CD4-positive, CD25-positive, alpha-beta regulatory T cell (primary cell): ENCODE measurements at regions not wholly inside any gene's neighbourhood (a gene's known extent, or its start where the extent isn't known, plus 50 kb on each side); places are given as distances from the start of the nearest gene placed in this dataset.
"Not testable (repeated sequence)": the region's sequence is repeated elsewhere in the genome, so short reads cannot be mapped to it uniquely, and the experiment has no call there.

Experiments used
- ATAC-seq, 2 donors: fragments of 150-1000 bp; cut with Tn5 transposase; one replicate each; pipeline ENCODE4 v1.10.0; 2021; ENCODE audit warnings: low read depth in 2 of 2, moderate number of reproducible peaks in 2 of 2, moderate library complexity in 1 of 2
- DNase-seq, 3 donors: peaks; one replicate each; pipeline versions ENCODE4 v3.0.0 to v3.0.0-alpha.2; 2012 to 2022; ENCODE audit warnings: mixed read lengths in 1 of 3
- H3K27ac ChIP-seq: one replicate; pipeline ENCODE4 v1.7.0; 2013; ENCODE audit warnings: mild to moderate bottlenecking, low read length; ENCODE audit not compliant: insufficient read depth, poor library complexity, severe bottlenecking
- H3K27me3 ChIP-seq: one replicate; pipeline ENCODE4 v1.7.0; 2013; ENCODE audit warnings: low read length; ENCODE audit not compliant: control insufficient read depth, insufficient read depth
- H3K36me3 ChIP-seq: one replicate; pipeline ENCODE4 v1.7.0; 2013; ENCODE audit warnings: mild to moderate bottlenecking, low read length, moderate library complexity; ENCODE audit not compliant: control insufficient read depth, insufficient read depth
- H3K4me1 ChIP-seq: 2 replicates; pipeline ENCODE4 v1.7.0; 2013; ENCODE audit warnings: mild to moderate bottlenecking, low read length; ENCODE audit not compliant: insufficient read depth, control insufficient read depth, poor library complexity, severe bottlenecking
- H3K4me3 ChIP-seq: one replicate; pipeline ENCODE4 v1.7.0; 2013; ENCODE audit warnings: low read depth, mild to moderate bottlenecking, low read length, moderate library complexity
- H3K9me3 ChIP-seq, 2 experiments: 1 replicate in 1 of 2; 2 replicates in 1 of 2; pipeline ENCODE4 v1.7.0; 2013; ENCODE audit warnings: low read length in 2 of 2, mild to moderate bottlenecking in 1 of 2, moderate library complexity in 1 of 2; ENCODE audit not compliant: control insufficient read depth in 2 of 2
- H3K27ac Mint-ChIP-seq, 3 donors: one replicate each; pipeline ENCODE4 v1.8.0; 2020 to 2022; ENCODE audit warnings: mild to moderate bottlenecking in 3 of 3, mixed read lengths in 3 of 3, moderate library complexity in 2 of 3
- H3K27me3 Mint-ChIP-seq: one replicate; pipeline ENCODE4 v1.8.0; 2022; ENCODE audit warnings: mild to moderate bottlenecking, mixed read lengths
- H3K36me3 Mint-ChIP-seq: one replicate; pipeline ENCODE4 v1.8.0; 2020; ENCODE audit warnings: mixed read lengths
- H3K4me1 Mint-ChIP-seq, 4 donors: one replicate each; pipeline ENCODE4 v1.8.0; 2020 to 2022; ENCODE audit warnings: mixed read lengths in 4 of 4, mild to moderate bottlenecking in 1 of 4
- H3K4me3 Mint-ChIP-seq, 4 donors: one replicate each; pipeline ENCODE4 v1.8.0; 2020 to 2022; ENCODE audit warnings: mild to moderate bottlenecking in 4 of 4, mixed read lengths in 4 of 4, moderate library complexity in 3 of 4
- H3K9me3 Mint-ChIP-seq, 7 donors: one replicate each; pipeline ENCODE4 v1.8.0; 2020 to 2022; ENCODE audit warnings: mixed read lengths in 7 of 7, mild to moderate bottlenecking in 3 of 7, moderate library complexity in 2 of 7

GRCh38 chr3:118151164-118151563 is 883.5 kb downstream of the IGSF11 start:
- Mint-ChIP-seq H3K36me3 (no peaks in the 10 kb centered on the region), H3K4me1 (no peaks in the 10 kb centered on the region)

GRCh38 chr3:118162627-118163588 is 871.7 kb downstream of the IGSF11 start:
- H3K36me3 Mint-ChIP-seq, H3K27me3 ChIP-seq, H3K9me3 ChIP-seq, H3K27ac Mint-ChIP-seq, DNase-seq, H3K4me3 ChIP-seq, H3K4me1 Mint-ChIP-seq, ATAC-seq, H3K27me3 Mint-ChIP-seq, H3K27ac ChIP-seq, H3K36me3 ChIP-seq, H3K4me1 ChIP-seq, H3K4me3 Mint-ChIP-seq: not testable (repeated sequence)
- peaks cover 2 to 36% (median 6%) of the 10 kb centered on the region in 7 donors for H3K9me3 Mint-ChIP-seq

More at GRCh38 chr3:118151164-118151563, 883.5 kb downstream of the IGSF11 start:
- H3K4me3 Mint-ChIP-seq = no peak overlapping the region
- H3K9me3 ChIP-seq = peaks cover 0 to 4% of the 10 kb centered on the region in 2 experiments
- DNase-seq = no peak
- no peak overlapping the region for H3K27ac Mint-ChIP-seq
- no peak overlapping the region for H3K27ac ChIP-seq
- no peaks in the 10 kb centered on the region for H3K36me3 ChIP-seq
- no peaks in the 10 kb centered on the region for H3K4me1 ChIP-seq
- H3K4me3 ChIP-seq = no peak overlapping the region
- peaks cover 0 to 21% (median 5%) of the 10 kb centered on the region in 7 donors for H3K9me3 Mint-ChIP-seq
- no peaks in the 10 kb centered on the region for H3K27me3 Mint-ChIP-seq
- ATAC-seq = no peak
- H3K27me3 ChIP-seq = no peaks in the 10 kb centered on the region

GRCh38 chr3:118165413-118165812 is 869.2 kb downstream of the IGSF11 start:
- H3K4me3 ChIP-seq = no peak overlapping the region
- ATAC-seq (no peak), DNase-seq (no peak)
- H3K36me3 ChIP-seq = no peaks in the 10 kb centered on the region
- no peaks in the 10 kb centered on the region for H3K27me3 ChIP-seq
- Mint-ChIP-seq H3K9me3 (peaks cover 0 to 20% (median 8%) of the 10 kb centered on the region in 7 donors), H3K4me1 (peaks cover 0 to 4% (median 0%) of the 10 kb centered on the region in 4 donors), H3K4me3 (no peak overlapping the region), H3K27ac (no peak overlapping the region), H3K27me3 (no peaks in the 10 kb centered on the region), H3K36me3 (no peaks in the 10 kb centered on the region)
- peaks cover 0 to 8% of the 10 kb centered on the region in 2 experiments for H3K9me3 ChIP-seq
- H3K4me1 ChIP-seq = no peaks in the 10 kb centered on the region
- no peak overlapping the region for H3K27ac ChIP-seq

- Histone ChIP-seq H3K9me3 (peaks cover 0 to 8% of the 10 kb centered on the region in 2 experiments), H3K27ac (no peak overlapping the region), H3K4me3 (no peak overlapping the region), H3K27me3 (no peaks in the 10 kb centered on the region), H3K4me1 (no peaks in the 10 kb centered on the region), H3K36me3 (no peaks in the 10 kb centered on the region)
- Mint-ChIP-seq H3K36me3 (no peaks in the 10 kb centered on the region), H3K27ac (no peak overlapping the region), H3K4me1 (peaks cover 0 to 4% (median 0%) of the 10 kb centered on the region in 4 donors), H3K4me3 (no peak overlapping the region), H3K27me3 (no peaks in the 10 kb centered on the region), H3K9me3 (peaks cover 3 to 14% (median 6%) of the 10 kb centered on the region in 7 donors)
- no peak for DNase-seq
- no peak for ATAC-seq
These were observed 867.1 kb downstream of the IGSF11 start for GRCh38 chr3:118167571-118167970.

- Histone ChIP-seq H3K27ac (no peak overlapping the region), H3K4me1 (no peaks in the 10 kb centered on the region), H3K9me3 (peaks cover 0 to 5% of the 10 kb centered on the region in 2 experiments), H3K36me3 (no peaks in the 10 kb centered on the region), H3K4me3 (no peak overlapping the region), H3K27me3 (no peaks in the 10 kb centered on the region)
- Mint-ChIP-seq H3K27ac (no peak overlapping the region), H3K9me3 (peaks cover 3 to 12% (median 6%) of the 10 kb centered on the region in 7 donors), H3K36me3 (no peaks in the 10 kb centered on the region), H3K4me3 (no peak overlapping the region), H3K27me3 (no peaks in the 10 kb centered on the region), H3K4me1 (peaks cover 0 to 4% (median 0%) of the 10 kb centered on the region in 4 donors)
- DNase-seq (no peak), ATAC-seq (no peak)
These were observed 866.5 kb downstream of the IGSF11 start for GRCh38 chr3:118168175-118168574.

GRCh38 chr3:118171236-118171852 is 863.3 kb downstream of the IGSF11 start:
- H3K27me3 ChIP-seq = no peaks in the 10 kb centered on the region
- ATAC-seq (no peak), DNase-seq (no peak)
- Mint-ChIP-seq H3K4me3 (no peak overlapping the region), H3K27ac (no peak overlapping the region), H3K4me1 (peaks cover 0 to 4% (median 0%) of the 10 kb centered on the region in 4 donors), H3K9me3 (peaks cover 2 to 16% (median 8%) of the 10 kb centered on the region in 7 donors), H3K36me3 (no peaks in the 10 kb centered on the region), H3K27me3 (no peaks in the 10 kb centered on the region)
- peaks cover 0 to 5% of the 10 kb centered on the region in 2 experiments for H3K9me3 ChIP-seq
- no peaks in the 10 kb centered on the region for H3K4me1 ChIP-seq
- H3K4me3 ChIP-seq = no peak overlapping the region
- no peak overlapping the region for H3K27ac ChIP-seq
- no peaks in the 10 kb centered on the region for H3K36me3 ChIP-seq

GRCh38 chr3:118180853-118181252 is 853.8 kb downstream of the IGSF11 start:
- H3K27me3 ChIP-seq = no peaks in the 10 kb centered on the region
- Mint-ChIP-seq H3K27me3 (no peaks in the 10 kb centered on the region), H3K4me3 (no peak overlapping the region), H3K27ac (no peak overlapping the region), H3K36me3 (no peaks in the 10 kb centered on the region), H3K4me1 (no peaks in the 10 kb centered on the region), H3K9me3 (peaks cover 2 to 10% (median 6%) of the 10 kb centered on the region in 7 donors)
- DNase-seq = no peak
- H3K4me3 ChIP-seq = no peak overlapping the region
- H3K4me1 ChIP-seq = no peaks in the 10 kb centered on the region
- no peak overlapping the region for H3K27ac ChIP-seq
- H3K36me3 ChIP-seq = no peaks in the 10 kb centered on the region
- ATAC-seq = no peak
- no peaks in the 10 kb centered on the region for H3K9me3 ChIP-seq
